ENCODE measurements at regions not wholly inside any gene's neighbourhood (a gene's known extent, or its start where the extent isn't known, plus 50 kb on each side); places are given as distances from the start of the nearest gene placed in this dataset.

DNA sequence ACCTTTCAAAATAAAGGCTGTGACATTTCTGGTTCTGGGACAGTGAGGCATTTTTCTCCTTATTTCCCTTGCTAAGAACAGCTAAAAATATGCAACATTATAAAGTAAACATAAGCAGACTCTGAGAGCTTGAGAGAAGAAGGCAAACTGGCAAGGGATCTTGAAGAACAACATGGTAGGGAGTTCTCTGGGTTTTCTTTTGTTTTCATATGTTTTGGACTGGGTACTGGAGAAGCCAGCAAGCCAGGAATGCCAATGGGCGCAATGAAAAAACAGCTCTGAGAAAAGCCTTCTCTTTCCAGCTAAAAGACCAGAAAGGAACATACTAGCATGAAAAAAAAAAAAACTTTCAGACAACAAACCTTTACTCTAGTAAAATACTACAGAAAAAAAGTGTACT, 351.4 kb upstream of the HS6ST1 start:
- TF ChIP-seq POLR2A (IDR thresholded peaks at IDR 0.05) (no peak), POLR2AphosphoS5 (IDR thresholded peaks at IDR 0.05) (no peak)
- TF ChIP-seq, protein P1, sequence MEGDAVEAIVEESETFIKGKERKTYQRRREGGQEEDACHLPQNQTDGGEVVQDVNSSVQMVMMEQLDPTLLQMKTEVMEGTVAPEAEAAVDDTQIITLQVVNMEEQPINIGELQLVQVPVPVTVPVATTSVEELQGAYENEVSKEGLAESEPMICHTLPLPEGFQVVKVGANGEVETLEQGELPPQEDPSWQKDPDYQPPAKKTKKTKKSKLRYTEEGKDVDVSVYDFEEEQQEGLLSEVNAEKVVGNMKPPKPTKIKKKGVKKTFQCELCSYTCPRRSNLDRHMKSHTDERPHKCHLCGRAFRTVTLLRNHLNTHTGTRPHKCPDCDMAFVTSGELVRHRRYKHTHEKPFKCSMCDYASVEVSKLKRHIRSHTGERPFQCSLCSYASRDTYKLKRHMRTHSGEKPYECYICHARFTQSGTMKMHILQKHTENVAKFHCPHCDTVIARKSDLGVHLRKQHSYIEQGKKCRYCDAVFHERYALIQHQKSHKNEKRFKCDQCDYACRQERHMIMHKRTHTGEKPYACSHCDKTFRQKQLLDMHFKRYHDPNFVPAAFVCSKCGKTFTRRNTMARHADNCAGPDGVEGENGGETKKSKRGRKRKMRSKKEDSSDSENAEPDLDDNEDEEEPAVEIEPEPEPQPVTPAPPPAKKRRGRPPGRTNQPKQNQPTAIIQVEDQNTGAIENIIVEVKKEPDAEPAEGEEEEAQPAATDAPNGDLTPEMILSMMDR (IDR thresholded peaks at IDR 0.05) = no peak

All from prostate gland (tissue), 2 donors.